K562 (cell line): ENCODE measurements at regions not wholly inside any gene's neighbourhood (a gene's known extent, or its start where the extent isn't known, plus 50 kb on each side); places are given as distances from the start of the nearest gene placed in this dataset.

ENCODE experiments used
- ARID3B ChIP-seq: fragments of 250-450 bp; sonication (Bioruptor Pico); IDR thresholded peaks from 2 replicates; pipeline ENCODE4 v1.4.0; 2020; ENCODE audit warnings: borderline replicate concordance
- BHLHE40 ChIP-seq: IDR thresholded peaks from 2 replicates; pipeline ENCODE4 v1.6.1; 2011; ENCODE audit warnings: low read length, improper control_type of control experiment
- BRD4 ChIP-seq: fragments of 200-600 bp; sonication (generic); IDR thresholded peaks from 2 replicates; pipeline ENCODE4 v1.6.1; 2017; ENCODE audit warnings: inconsistent platforms
- CTCF ChIP-seq, 3 experiments: IDR thresholded peaks in 2 of 3; conservative IDR thresholded peaks in 1 of 3; 2 replicates each; pipeline ENCODE4 v1.5.1; 2011 to 2012; ENCODE audit warnings: low read length in 3 of 3, mild to moderate bottlenecking in 3 of 3, control low read depth in 2 of 3, improper control_type of control experiment in 1 of 3, inconsistent platforms in 1 of 3, low read depth in 1 of 3, mixed read lengths in 1 of 3, moderate library complexity in 1 of 3; ENCODE audit not compliant: insufficient read depth in 2 of 3
- FOXJ3 ChIP-seq: sonication (generic); formaldehyde crosslinking; IDR thresholded peaks from 2 replicates; pipeline ENCODE4 v1.4.0; 2020; ENCODE audit warnings: mild to moderate bottlenecking, missing genetic modification reagents
- NCOR1 ChIP-seq: fragments of 450-650 bp; IDR thresholded peaks from 2 replicates; pipeline ENCODE4 v1.6.1; 2016; ENCODE audit warnings: mild to moderate bottlenecking, moderate library complexity
- POU5F1 ChIP-seq: fragments of 150-350 bp; IDR thresholded peaks from 2 replicates; pipeline ENCODE4 v1.6.1; 2014; ENCODE audit warnings: borderline replicate concordance, low read length, low read depth, mild to moderate bottlenecking; ENCODE audit not compliant: partially characterized antibody
- RNF2 ChIP-seq: sonication (generic); IDR thresholded peaks from 2 replicates; pipeline ENCODE4 v1.6.1; 2016
- STAG1 ChIP-seq: sonication (generic); formaldehyde crosslinking; IDR thresholded peaks from 2 replicates; pipeline ENCODE4 v1.5.0; 2020; ENCODE audit warnings: missing genetic modification reagents, borderline replicate concordance
- ZNF507 ChIP-seq: conservative IDR thresholded peaks from 2 replicates; pipeline ENCODE4 v1.6.1; 2017; ENCODE audit warnings: missing genetic modification characterization, missing compliant biosample characterization

- TF ChIP-seq STAG1 (no peak), ARID3B (CRISPR knock-in tag) (no peak), BHLHE40 (no peak), RNF2 (no peak), CTCF (IDR thresholded peaks at IDR 0.05 in 2 of 3, conservative IDR thresholded peaks at IDR 0.05 in 1 of 3; ENCODE audit: insufficient read depth in 2 of 3, low read depth in 1 of 3, low read length in 3 of 3) (no peak), NCOR1 (no peak), BRD4 (no peak), POU5F1 (no peak), ZNF507 (tag) (no peak), FOXJ3 (CRISPR knock-in tag) (no peak)
Observed at GRCh38 chr3:127501177-127501576, 89.4 kb downstream of the TPRA1 start.
